GM21786 (cell line): ENCODE measurements at regions not wholly inside any gene's neighbourhood (a gene's known extent, or its start where the extent isn't known, plus 50 kb on each side); places are given as distances from the start of the nearest gene placed in this dataset.

ENCODE experiments used
- ATAC-seq: cut with Tn5 transposase; IDR thresholded peaks from one replicate; pipeline ENCODE4 v1.9.1; 2021; ENCODE audit not compliant: unreplicated experiment

DNA sequence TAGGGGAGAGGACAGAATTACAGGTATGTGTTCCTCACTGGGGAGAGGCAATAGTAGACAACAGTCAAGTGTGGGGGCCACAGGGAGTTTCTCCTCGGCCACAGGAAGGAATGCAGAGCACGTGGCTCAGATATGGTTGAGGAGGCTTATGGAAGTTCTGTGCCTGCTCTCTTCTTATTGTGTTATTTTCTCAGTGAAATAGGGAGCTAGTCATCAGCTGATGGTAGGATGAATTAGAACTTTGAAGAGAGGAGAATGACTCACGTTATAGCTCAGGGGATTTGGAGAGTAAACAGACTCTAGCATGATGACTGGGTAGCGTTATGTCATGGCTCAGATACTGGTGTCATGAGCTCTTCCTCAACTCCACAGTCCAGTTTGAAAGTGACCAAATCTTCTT, 308.3 kb upstream of the IGFBP3 start:
- ATAC-seq: no peak

DNA sequence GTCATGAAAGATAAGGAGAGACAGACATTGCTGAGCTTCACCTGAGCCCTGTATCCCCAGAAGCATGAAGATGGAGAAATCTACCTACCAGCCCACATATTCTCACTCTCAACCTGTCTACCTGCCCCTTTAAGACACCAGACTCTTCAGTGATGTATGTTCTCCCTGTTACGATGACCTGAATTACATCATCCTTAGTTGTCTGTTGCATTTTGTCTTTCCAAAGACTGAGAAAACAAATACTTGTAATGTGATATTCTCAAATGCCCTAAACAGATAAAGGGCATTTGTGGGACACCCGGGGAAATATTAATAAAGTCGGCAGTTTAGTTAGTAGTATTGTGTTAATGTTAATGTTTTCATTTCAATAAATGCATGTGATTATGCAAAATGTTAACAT, 305.8 kb upstream of the IGFBP3 start:
- no peak for ATAC-seq

DNA sequence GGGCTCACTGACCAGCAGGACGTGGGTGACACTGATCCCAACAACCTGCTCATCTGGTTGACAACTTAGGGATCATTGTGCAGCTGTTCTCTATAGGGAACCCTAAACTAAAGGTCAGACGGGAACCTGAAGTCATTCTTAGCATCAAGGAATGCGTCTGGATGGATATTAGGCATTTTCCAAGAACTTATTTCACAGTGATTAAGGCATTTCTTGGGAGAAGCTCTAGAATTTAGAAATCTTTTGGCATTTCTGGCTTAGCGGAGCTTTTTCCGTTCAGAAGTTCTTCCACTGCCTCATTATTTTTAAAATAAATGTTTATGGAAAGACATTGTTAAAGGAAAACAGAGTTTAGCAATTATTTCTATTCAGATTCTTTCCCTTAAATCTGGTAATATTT, 303.3 kb upstream of the IGFBP3 start:
- ATAC-seq: no peak

DNA sequence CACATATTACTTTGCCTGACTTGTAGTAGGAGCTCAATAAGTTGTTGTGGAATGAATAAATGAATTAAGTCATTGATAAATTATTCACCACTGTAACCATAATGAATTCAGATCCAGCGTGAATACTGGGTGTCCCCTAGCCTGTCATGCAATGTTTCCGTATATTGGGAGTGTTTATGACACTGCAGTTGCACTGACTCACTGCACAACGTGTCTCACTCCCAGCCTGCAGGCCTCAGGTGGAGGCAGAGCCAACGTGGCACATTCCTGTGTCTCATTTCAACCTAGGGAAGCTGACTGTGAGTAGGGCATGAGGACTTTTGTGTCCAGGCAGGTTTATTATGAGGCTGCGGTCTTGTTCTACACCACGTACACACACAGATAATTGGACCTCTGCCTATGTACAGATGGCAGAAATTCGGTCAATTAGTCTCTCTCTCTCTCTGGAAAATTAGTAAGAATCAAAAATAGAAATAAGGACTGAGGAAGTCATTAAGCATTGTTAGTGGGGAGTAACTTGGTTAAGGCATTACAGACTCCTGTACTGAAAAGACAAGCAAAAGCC, 299.1 kb upstream of the IGFBP3 start:
- ATAC-seq: no peak

DNA sequence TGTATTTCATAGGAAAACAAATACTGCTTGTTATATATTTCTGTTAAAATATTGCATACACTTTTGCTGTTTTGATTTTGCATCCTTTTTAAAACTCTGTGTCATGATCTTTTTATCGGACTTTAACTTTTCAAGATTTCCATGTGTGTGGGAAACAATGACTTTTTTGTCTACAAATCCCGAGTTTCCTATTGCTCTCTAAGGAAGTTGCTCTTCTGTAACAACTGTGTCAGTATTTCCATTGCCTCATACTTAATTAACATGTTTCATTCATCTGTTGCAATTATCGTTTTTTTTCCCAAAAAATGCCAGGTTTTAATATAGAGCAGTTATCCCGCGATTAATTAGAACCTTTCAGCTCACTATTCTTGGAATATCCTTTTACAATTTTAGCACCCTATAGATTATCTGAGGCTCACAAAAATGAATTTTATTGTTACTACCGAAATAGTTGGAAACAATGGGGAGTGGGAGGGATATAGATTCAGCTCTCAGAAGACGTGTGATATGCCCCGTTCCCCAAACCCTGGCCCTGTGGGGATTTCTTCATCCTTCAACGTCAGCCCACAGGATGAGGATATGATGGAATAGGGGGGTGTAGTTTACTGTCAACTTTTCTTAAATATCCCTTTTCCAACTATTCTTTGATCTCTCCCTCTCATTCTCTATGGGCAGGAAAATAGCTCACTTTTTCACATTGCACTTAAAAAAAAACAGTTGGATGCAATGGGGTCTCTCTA, 297.6 kb upstream of the IGFBP3 start:
- no peak for ATAC-seq

DNA sequence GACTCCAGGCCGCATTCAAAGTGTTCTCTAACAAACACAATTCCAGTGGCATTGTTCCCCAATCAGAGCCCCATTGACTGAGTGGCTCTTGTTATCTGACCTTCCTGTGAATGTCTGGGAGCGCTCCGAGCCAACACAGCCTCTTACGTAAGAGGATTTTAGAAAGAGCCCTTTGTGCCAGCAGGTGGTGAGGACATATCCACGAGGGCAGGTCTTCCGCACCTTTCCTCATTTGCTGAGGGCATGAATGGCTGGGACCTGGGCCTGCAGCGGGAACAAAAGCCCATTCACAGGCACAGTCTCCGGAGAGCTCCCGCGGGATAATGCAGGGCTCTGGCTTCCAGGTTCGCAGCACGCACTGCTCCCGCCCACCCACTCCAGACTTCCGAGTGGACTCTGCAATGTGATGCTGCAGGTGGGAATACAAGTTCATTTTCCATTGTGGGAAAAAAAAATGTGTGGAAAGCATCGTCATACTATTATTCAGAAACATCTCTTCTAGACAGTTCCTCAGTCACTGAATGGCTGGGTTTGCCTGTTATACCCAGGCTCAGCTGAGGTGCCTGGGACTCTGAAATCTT, 295.0 kb upstream of the IGFBP3 start:
- ATAC-seq: no peak

DNA sequence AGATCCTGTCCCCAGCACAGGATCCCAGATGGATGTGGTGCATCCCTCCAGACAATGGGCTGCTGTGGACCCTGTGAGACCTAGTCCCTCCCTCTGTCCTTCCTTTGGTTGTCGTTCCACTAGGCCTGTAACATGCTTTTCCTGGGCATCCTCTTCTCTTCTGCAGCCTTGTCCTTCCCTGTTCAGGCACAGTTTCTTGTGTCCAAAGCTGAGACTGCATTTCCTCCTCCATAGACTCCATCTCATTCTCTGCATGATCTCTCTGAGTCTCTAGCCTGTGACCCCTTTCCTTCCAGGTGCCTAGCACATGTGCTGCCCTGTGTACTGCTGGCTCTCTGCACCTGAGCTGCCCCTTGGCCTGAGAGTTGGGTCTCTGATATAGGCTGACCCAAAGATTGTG, 293.5 kb upstream of the IGFBP3 start:
- no peak for ATAC-seq

DNA sequence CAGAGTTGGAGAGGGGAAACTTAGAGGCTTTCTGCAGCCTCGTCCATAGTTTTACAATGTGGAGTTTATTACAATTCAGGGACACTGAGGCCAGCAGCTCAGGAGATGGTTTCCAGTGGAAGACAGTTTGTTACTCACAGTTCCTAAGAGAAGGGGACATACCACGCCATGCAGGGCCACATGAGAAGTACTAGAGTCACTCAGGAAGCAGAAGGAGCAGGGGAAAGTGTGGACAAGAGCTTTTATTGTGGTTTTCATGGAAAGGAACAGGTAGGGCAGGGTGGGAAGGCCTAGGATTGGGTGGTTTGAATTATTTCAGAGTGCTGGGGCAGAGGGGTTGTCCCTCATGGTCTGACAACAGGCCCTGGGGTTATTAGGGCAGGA, 292.1 kb upstream of the IGFBP3 start:
- no peak for ATAC-seq

DNA sequence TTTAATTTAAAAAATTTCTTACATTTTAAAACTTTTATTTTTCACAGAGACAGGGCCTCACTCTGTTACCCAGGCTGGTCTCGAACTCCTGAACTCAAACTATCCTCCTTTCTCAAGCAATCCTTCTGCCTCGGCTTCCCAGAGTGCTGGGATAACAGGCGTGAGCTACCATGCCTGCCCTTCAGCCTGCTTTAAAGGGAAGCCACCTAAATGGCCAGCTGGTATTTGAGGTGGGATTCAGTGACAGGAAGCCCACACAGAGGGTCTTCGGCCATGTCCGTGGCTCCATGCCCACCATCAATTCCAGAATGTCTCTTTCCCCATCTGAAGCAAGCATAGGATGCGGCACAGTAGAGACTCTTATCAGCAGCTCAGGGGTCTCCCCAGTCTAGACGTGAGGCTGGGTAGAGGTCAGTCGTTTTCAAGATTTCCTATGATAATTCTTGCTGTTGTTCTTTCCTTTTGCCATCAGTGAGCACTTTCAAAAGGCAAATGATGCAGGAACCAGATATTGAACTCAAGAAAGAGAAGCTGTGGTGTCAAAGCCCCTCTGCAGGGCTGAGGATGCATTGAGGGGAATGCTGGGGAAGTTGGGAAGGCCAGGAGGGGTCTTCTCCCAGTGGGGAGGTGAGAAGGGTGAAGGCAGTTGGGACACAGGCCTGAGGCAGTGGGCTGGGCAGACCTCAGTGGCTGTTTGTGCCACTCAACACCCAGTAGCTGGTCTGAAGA, 291.5 kb upstream of the IGFBP3 start:
- no peak for ATAC-seq

DNA sequence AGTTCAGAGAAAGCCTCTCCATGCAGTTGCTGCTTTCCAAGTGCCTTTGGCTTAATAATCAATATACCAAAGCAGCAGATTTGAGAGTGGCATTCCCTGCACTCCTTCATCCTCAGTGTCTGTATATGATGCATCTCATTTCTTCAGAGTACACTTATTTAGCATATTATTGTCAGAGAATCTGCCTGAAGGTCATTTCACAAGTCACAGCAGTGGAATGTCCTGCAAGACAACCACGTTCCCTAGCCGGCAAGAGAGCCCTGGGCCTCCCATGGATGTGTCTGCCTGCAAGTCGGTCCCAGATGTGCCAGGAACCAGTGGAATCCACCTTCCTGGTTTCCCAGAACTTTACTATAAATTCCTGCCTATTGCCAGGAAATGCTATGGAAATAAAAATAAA, 289.4 kb upstream of the IGFBP3 start:
- no peak for ATAC-seq

DNA sequence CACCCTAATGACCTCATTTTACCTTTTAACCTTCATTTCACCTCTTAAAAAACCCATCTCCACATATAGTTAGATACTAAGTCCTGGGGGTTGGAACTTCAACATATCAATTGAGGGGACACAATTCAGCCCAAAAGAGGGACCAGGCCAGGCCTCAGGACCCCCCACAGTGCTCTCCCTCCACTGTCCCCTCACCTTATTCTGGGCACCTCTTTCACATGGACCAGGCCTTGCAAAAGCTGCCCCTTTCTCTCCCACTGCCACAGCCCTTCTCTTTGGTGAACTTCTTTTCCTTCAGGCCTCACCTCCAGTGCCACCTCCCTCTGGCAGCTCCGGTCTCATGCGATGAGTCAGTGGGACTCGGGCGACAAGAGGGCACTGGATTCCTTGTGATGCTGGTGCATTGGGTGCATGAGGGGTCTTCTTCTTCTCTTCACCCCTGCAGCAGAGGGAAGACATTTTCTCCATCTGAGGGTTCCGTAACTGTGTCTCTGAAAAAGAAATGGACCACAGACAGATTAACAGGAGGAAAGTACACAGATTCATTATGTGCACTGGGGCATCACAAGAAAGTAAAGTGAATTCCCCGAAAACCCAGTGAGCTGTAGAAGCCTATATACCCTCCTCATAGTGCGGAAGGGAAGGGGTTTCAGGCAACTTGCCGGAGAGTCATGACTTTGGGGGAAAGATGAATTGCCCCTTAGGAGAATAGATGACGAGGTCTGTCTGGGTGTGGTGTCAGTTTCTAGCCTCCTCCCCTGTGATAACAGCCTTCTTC, 288.7 kb upstream of the IGFBP3 start:
- ATAC-seq: no peak

DNA sequence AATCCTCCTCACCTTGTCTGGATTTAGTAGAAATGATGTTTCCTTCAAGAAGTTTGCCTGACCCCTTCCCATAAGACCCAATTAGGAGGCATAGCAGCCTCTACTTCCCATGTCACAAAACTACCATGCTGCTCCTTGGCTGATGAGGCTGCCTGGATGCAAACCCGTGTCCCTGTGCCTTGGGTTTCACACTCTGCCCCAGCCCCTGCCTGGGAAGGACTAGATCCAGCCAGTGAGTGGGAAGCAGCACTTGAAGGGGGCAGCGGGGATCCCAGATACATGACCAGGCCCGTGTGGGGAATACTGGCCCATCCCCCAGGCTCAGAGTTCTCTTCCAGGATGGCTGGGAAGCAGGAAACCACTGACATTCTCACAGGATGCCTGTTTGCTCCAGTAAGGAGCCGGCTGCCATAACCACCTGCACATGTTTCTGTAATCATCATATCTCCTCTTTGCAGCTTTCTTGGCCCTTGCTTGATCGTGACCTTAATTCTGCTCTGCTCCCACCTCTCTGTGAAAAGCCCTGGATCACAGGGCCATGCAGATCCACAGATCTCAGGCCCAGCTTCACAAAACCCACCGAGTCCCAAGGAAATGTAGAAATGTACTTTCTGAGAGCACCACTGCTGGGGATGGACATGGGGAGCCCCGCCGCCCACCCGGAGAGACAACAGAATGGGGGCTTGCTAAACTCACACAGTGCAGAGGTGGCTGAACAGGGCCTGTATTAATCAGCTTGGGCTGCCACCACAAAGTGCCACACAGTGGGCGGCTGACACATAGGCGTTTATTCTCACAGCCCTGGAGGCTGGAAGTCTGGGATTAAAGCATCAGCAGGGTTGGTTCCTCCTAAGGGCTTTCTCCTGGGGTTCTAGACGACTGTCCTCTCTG, 287.8 kb upstream of the IGFBP3 start:
- ATAC-seq: no peak

DNA sequence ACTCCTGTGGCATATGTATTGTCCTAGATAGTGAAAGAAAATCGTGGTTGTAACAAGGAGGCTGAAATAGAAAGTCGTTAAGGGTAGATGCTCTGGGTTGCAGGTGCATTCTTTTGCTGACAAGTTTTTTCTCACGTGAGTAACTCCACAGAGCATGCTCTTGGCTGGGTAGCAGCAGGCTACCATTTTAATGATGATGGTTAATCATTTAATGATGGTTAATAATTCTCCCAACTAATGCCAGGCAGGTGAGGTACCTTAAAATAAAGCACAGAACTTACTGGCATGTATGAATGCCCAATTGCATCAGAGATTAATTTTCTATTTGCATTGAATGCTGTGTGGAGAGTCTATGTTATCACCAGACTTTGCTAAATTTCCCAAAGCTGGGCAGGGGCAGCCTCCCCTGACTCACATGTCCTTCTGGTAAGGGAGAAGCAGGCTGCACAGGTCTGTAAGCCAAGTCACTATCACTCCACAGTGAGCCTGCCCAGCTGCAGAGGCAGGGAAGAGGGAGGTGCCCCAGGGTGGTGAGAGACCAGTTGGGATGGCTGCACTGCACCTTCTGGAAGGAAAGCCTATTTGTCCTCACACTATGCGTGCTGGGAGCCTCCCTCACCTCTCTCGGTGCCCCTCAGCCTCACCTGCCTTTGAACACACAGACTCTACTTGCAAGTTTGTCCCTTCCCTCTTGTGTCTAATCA, 287.0 kb upstream of the IGFBP3 start:
- no peak for ATAC-seq

DNA sequence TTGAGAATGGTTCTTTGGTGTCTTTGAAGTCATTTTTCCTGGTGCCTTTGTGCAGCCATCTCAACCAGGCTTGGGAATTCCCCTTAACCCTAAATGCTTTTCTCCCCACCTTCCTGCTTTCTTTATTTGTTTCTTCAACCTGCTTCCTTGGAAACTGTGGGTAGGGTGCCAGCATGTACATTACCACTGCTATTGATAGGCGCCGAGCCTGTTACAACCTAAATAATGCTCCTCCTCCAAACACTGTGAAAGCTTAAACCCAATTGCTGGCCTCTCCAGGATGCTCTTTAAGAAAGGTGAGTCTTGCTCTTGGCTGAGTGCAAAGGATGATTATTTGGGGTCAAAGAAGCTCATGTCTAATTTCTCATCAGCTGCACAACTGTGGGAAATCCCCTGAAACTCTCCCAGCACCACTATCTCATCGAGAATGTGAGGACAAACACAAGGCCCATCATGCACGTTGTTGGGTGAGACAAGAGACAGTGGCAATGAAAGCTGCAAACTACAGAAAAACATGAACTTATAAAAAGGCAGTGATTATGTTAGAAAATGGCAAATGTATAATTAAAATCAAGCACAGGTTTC, 285.5 kb upstream of the IGFBP3 start:
- ATAC-seq: no peak

DNA sequence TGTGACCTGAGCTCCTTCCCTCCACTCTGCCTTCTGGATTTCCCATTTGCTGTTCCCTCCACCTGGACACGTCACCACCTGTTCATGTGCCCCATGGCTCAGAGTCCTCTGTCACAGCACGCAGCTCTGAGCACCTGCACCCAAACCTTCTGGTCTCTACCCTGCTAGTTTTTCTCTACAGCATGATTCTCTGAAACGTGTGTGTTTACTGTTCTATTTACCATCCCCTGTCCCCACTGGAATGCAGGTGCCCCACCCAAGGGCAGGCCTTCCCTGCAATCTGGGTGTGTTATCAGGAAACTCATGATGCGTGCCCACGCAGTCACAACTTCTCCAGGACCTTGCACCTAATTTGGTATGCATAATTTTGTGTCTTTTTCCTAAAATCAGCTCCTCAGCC, 284.4 kb upstream of the IGFBP3 start:
- ATAC-seq: no peak

DNA sequence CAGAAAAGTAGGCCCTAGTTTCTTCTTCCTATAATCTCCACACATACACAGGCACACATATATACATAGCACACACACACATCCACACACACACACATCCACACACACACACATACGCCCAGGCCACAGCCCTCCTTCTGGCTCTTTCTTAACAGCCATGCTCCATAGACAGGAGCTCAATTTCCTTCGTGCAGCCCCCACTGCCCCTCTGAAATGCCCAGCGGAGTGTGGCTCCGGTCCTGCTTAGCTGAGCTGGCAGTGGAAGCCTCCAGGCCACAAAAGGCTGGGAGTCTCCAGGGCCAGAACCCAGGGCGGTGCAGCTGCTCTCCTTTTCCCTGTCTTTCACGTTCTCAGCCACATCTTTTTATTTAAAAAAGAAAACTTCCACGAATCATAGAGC, 282.9 kb upstream of the IGFBP3 start:
- no peak for ATAC-seq

DNA sequence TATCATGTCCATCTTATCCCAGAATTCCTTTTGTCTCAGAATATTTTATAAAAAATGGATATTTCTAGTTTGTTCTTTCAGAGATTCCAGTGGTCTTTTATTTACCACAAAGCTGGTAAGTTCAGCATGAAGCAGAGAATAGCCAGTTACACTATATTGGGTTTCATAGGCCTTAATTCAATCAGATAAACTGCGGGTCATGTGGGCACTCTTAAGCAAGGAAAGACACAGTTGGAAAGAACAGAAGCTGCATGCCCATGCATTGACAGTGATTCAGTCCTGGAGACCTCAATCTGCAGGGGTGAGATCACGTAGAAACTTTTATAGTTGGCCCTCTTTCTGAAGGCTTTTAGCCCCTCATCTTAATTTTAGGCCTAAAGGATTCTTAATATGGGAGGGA, 281.3 kb upstream of the IGFBP3 start:
- ATAC-seq: no peak

DNA sequence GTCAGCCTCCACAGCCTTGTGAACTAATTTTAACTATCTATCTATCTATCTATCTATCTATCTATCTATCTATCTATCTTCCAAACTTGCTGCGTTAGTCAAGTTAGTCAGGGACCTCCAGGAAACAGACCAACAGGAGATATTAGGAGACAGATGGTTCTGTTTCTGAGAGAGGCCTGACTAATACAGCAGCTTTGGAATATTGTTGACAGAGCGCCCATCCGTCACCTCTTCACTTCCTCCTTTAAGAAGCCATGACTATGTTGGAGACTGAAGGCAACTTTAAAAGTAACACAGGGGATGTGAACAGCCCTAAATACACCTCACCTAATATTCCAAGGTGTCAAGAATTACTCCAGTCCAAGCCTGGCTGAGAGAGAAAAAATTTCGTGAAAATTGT, 280.9 kb upstream of the IGFBP3 start:
- no peak for ATAC-seq

DNA sequence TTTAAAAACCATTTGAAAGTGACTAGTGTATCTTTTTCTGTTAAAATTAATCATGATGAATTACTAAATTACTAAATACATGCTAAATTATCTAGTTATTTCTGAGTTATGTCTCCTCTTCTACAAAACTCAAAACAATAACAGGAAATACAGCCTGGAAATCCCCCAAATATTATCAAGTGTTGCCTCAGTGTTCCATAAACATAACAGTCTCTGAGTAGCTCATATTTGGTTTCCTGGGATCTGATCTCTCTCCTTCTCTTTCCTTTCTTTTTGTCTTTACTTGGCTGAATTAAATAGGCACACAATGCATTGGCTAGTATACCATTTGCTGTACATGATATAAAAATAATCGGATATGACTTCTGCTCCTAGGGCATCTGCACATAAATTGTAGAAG, 277.6 kb upstream of the IGFBP3 start:
- no peak for ATAC-seq
